GM23248 (cell line): ENCODE measurements at regions not wholly inside any gene's neighbourhood (a gene's known extent, or its start where the extent isn't known, plus 50 kb on each side); places are given as distances from the start of the nearest gene placed in this dataset.

Experiments
- DNase-seq: peaks from one replicate; pipeline ENCODE4 v3.0.0-alpha.2; 2015
- H2AFZ ChIP-seq: fragments of 200-600 bp; sonication (generic); 2 replicates; pipeline ENCODE4 v1.6.1; 2016; ENCODE audit warnings: antibody characterized with exemption
- H3F3A ChIP-seq: fragments of 200-600 bp; sonication (generic); 2 replicates; pipeline ENCODE4 v1.6.1; 2016; ENCODE audit warnings: mild to moderate bottlenecking, antibody characterized with exemption, mixed run types; ENCODE audit not compliant: insufficient read depth
- H3K27ac ChIP-seq: fragments of 200-600 bp; sonication (generic); 2 replicates; pipeline ENCODE4 v1.5.1; 2016; ENCODE audit warnings: mild to moderate bottlenecking
- H3K27me3 ChIP-seq: fragments of 200-600 bp; sonication (generic); replicated peaks from 2 replicates; pipeline ENCODE4 v1.6.1; 2016; ENCODE audit warnings: mild to moderate bottlenecking; ENCODE audit not compliant: insufficient read depth
- H3K36me3 ChIP-seq: fragments of 200-600 bp; sonication (generic); 2 replicates; pipeline ENCODE4 v1.6.1; 2016; ENCODE audit warnings: low read depth, mild to moderate bottlenecking
- H3K4me1 ChIP-seq: fragments of 200-600 bp; sonication (generic); 2 replicates; pipeline ENCODE4 v1.6.1; 2016; ENCODE audit warnings: mild to moderate bottlenecking; ENCODE audit not compliant: insufficient read depth
- H3K4me2 ChIP-seq: fragments of 200-600 bp; sonication (generic); one replicate; pipeline ENCODE4 v1.6.1; 2016; ENCODE audit warnings: mild to moderate bottlenecking; ENCODE audit not compliant: unreplicated experiment
- H3K4me3 ChIP-seq: fragments of 200-600 bp; sonication (generic); 2 replicates; pipeline ENCODE4 v1.5.1; 2016; ENCODE audit warnings: mild to moderate bottlenecking
- H3K79me2 ChIP-seq: fragments of 200-600 bp; sonication (generic); 2 replicates; pipeline ENCODE4 v1.6.1; 2016; ENCODE audit warnings: mild to moderate bottlenecking; ENCODE audit not compliant: insufficient read depth
- H3K9ac ChIP-seq: fragments of 200-600 bp; sonication (generic); 2 replicates; pipeline ENCODE4 v1.6.1; 2016; ENCODE audit warnings: mild to moderate bottlenecking
- H3K9me2 ChIP-seq: fragments of 200-600 bp; sonication (generic); 2 replicates; pipeline ENCODE4 v1.6.1; 2016; ENCODE audit warnings: mixed run types, mild to moderate bottlenecking, moderate library complexity; ENCODE audit not compliant: insufficient read depth
- H3K9me3 ChIP-seq: fragments of 200-600 bp; sonication (generic); one replicate; pipeline ENCODE4 v1.6.1; 2017; ENCODE audit warnings: low read depth
- H4K20me1 ChIP-seq: fragments of 200-600 bp; sonication (generic); 2 replicates; pipeline ENCODE4 v1.6.0; 2016; ENCODE audit not compliant: insufficient read depth
- EZH2 ChIP-seq: fragments of 200-600 bp; sonication (generic); IDR thresholded peaks from 2 replicates; pipeline ENCODE4 v1.6.1; 2018; ENCODE audit warnings: antibody characterized with exemption, mild to moderate bottlenecking; ENCODE audit not compliant: insufficient read depth, poor library complexity, severe bottlenecking
- EZH2phosphoT487 ChIP-seq: fragments of 200-600 bp; sonication (generic); IDR thresholded peaks from 2 replicates; pipeline ENCODE4 v1.6.1; 2018; ENCODE audit warnings: antibody characterized with exemption, moderate library complexity, mild to moderate bottlenecking, low read depth; ENCODE audit not compliant: insufficient read depth
- WGBS, 2 experiments: methylation state at CpG; one replicate each; pipeline ENCODE4 v1.1.6; 2015 to 2017; ENCODE audit warnings: low lambda C conversion rate in 2 of 2, low coverage in 1 of 2; ENCODE audit errors: missing lambda C conversion rate in 2 of 2; 5-methylcytosine and 5-hydroxymethylcytosine counted together
- in situ Hi-C: fragments of 300-500 bp; cut with MboI; formaldehyde crosslinking; loops from 2 replicates; pipeline ENCODE4 v1.15.0; 2020

GRCh38 chr3:159252274-159252673 lies 450.4 kb downstream of the MFSD1 start:
- Histone ChIP-seq H4K20me1 (no peaks in the 10 kb centered on the region), H2AFZ (peak overlapping the region; percentile 23; the same call in 1 of the 2 replicates), H3K9me3 (no peaks in the 10 kb centered on the region), H3K4me1 (peaks cover 31% of the 10 kb centered on the region), H3K27ac (peak overlapping the region; percentile 34; the same call in 1 of the 2 replicates), H3K4me2 (peak overlapping the region; percentile 57), H3K27me3 (peaks cover 4% of the 10 kb centered on the region; the same call in 1 of the 2 replicates), H3K9ac (no peak overlapping the region), H3F3A (peaks cover 16% of the 10 kb centered on the region), H3K79me2 (no peaks in the 10 kb centered on the region), H3K4me3 (peak overlapping the region; percentile 38), H3K36me3 (no peaks in the 10 kb centered on the region), H3K9me2 (no peaks in the 10 kb centered on the region)
- no peak for TF ChIP-seq EZH2
- TF ChIP-seq EZH2phosphoT487 = no peak
- WGBS, 2 experiments = 33 to 36% methylated on average over 1 of the region's 1 CpG
- DNase-seq = peak; percentile 76
- in situ Hi-C loops = loop anchor here (10.0 kb wide), 1 partner anchor 337 kb away; no protein-coding TSS in a partner anchor

GRCh38 chr3:159252772-159253384 lies 451.0 kb downstream of the MFSD1 start:
- H3K9me3 ChIP-seq = no peaks in the 10 kb centered on the region
- no peaks in the 10 kb centered on the region for H3K9me2 ChIP-seq
- H3K27me3 ChIP-seq = peaks cover 6% of the 10 kb centered on the region; the same call in 1 of the 2 replicates
- TF ChIP-seq EZH2 = no peak
- TF ChIP-seq EZH2phosphoT487 = no peak
- H3K9ac ChIP-seq = no peak overlapping the region
- H3K4me3 ChIP-seq = peak overlapping the region; percentile 27; the same call in 1 of the 2 replicates
- peaks cover 31% of the 10 kb centered on the region for H3K4me1 ChIP-seq
- no peaks in the 10 kb centered on the region for H3K79me2 ChIP-seq
- peak; percentile 74 for DNase-seq
- no peaks in the 10 kb centered on the region for H3K36me3 ChIP-seq
- no peak overlapping the region for H3K27ac ChIP-seq
- WGBS, 2 experiments = 3 to 12% methylated on average over 2 of the region's 2 CpGs
- in situ Hi-C loops = loop anchor here (10.0 kb wide), 1 partner anchor 338 kb away; no protein-coding TSS in a partner anchor
- no peak overlapping the region for H2AFZ ChIP-seq
- H3K4me2 ChIP-seq = peak overlapping the region; percentile 57
- H4K20me1 ChIP-seq = no peaks in the 10 kb centered on the region
- peaks cover 16% of the 10 kb centered on the region for H3F3A ChIP-seq

- no peaks in the 10 kb centered on the region for H3K9me3 ChIP-seq
- in situ Hi-C loops = loop anchor here (10.0 kb wide), 1 partner anchor 339 kb away; no protein-coding TSS in a partner anchor
- peaks cover 6% of the 10 kb centered on the region; the same call in 1 of the 2 replicates for H3K27me3 ChIP-seq
- WGBS, 2 experiments = 8 to 14% methylated on average over 1 of the region's 1 CpG
- H4K20me1 ChIP-seq = no peaks in the 10 kb centered on the region
- no peak overlapping the region for H3K4me3 ChIP-seq
- no peaks in the 10 kb centered on the region for H3K9me2 ChIP-seq
- TF ChIP-seq EZH2phosphoT487 (no peak), EZH2 (no peak)
- H2AFZ ChIP-seq = no peak overlapping the region
- H3K9ac ChIP-seq = no peak overlapping the region
- peaks cover 16% of the 10 kb centered on the region for H3F3A ChIP-seq
- peak; percentile 50 for DNase-seq
- no peak overlapping the region for H3K4me2 ChIP-seq
- no peak overlapping the region for H3K27ac ChIP-seq
- H3K4me1 ChIP-seq = peaks cover 31% of the 10 kb centered on the region
- no peaks in the 10 kb centered on the region for H3K36me3 ChIP-seq
- H3K79me2 ChIP-seq = no peaks in the 10 kb centered on the region
Observed at GRCh38 chr3:159253860-159254259, 452.0 kb downstream of the MFSD1 start.

- H3K27me3 ChIP-seq = peaks cover 6% of the 10 kb centered on the region; the same call in 1 of the 2 replicates
- no peak overlapping the region for H3K4me3 ChIP-seq
- TF ChIP-seq EZH2 = no peak
- no peak for TF ChIP-seq EZH2phosphoT487
- no peak overlapping the region for H2AFZ ChIP-seq
- H4K20me1 ChIP-seq = no peaks in the 10 kb centered on the region
- H3K4me2 ChIP-seq = no peak overlapping the region
- no peak overlapping the region for H3K9ac ChIP-seq
- no peaks in the 10 kb centered on the region for H3K9me2 ChIP-seq
- H3K79me2 ChIP-seq = no peaks in the 10 kb centered on the region
- peaks cover 14% of the 10 kb centered on the region for H3K4me1 ChIP-seq
- H3K9me3 ChIP-seq = no peaks in the 10 kb centered on the region
- in situ Hi-C loops = loop anchor here (5.0 to 10.0 kb wide), 2 partner anchors 343 to 411 kb away; no protein-coding TSS in a partner anchor
- no peaks in the 10 kb centered on the region for H3F3A ChIP-seq
- H3K36me3 ChIP-seq = no peaks in the 10 kb centered on the region
- WGBS, 2 experiments = 89 to 95% methylated on average over 4 of the region's 4 CpGs
- no peak for DNase-seq
- no peak overlapping the region for H3K27ac ChIP-seq
Observed at GRCh38 chr3:159257954-159258353, 456.1 kb downstream of the MFSD1 start.
